HEK293T (cell line): ENCODE measurements at regions not wholly inside any gene's neighbourhood (a gene's known extent, or its start where the extent isn't known, plus 50 kb on each side); places are given as distances from the start of the nearest gene placed in this dataset.

ENCODE experiments used
- CTCF ChIA-PET: fragments of 350-600 bp; formaldehyde crosslinking; extraction: SDS; loops from one replicate; lab custom pipeline; 2021; ENCODE audit warnings: antibody characterized with exemption, inconsistent platforms; lab: Yijun Ruan, JAX
- POLR2A ChIA-PET: fragments of 350-600 bp; formaldehyde crosslinking; extraction: SDS; loops from one replicate; lab custom pipeline; 2020; ENCODE audit warnings: antibody characterized with exemption, inconsistent platforms; lab: Yijun Ruan, JAX
- DNase-seq: peaks from one replicate; pipeline ENCODE4 v3.0.0; 2012; ENCODE audit warnings: mixed read lengths; ENCODE audit errors: extremely low spot score
- ARNT ChIP-seq: fragments of 450-650 bp; IDR thresholded peaks from 2 replicates; pipeline ENCODE4 v1.6.1; 2017; ENCODE audit warnings: mild to moderate bottlenecking
- BHLHE40 ChIP-seq: fragments of 450-650 bp; IDR thresholded peaks from 2 replicates; pipeline ENCODE4 v1.6.1; 2016; ENCODE audit warnings: mild to moderate bottlenecking, moderate library complexity, borderline replicate concordance
- CTBP1 ChIP-seq: fragments of 450-650 bp; IDR thresholded peaks from 2 replicates; pipeline ENCODE4 v1.6.1; 2016; ENCODE audit warnings: borderline replicate concordance
- ELF4 ChIP-seq: fragments of 450-650 bp; IDR thresholded peaks from 2 replicates; pipeline ENCODE4 v1.6.1; 2017; ENCODE audit warnings: antibody characterized with exemption
- FOXA1 ChIP-seq: fragments of 450-650 bp; IDR thresholded peaks from 2 replicates; pipeline ENCODE4 v1.6.1; 2016; ENCODE audit warnings: mild to moderate bottlenecking
- FOXK2 ChIP-seq: fragments of 450-650 bp; IDR thresholded peaks from 2 replicates; pipeline ENCODE4 v1.6.1; 2016; ENCODE audit warnings: mild to moderate bottlenecking
- FOXM1 ChIP-seq: fragments of 450-650 bp; IDR thresholded peaks from 2 replicates; pipeline ENCODE4 v1.6.1; 2017; ENCODE audit warnings: mild to moderate bottlenecking, borderline replicate concordance
- HDGF ChIP-seq: fragments of 450-650 bp; IDR thresholded peaks from 2 replicates; pipeline ENCODE4 v1.6.1; 2017; ENCODE audit warnings: antibody characterized with exemption, borderline replicate concordance
- L3MBTL2 ChIP-seq: fragments of 450-650 bp; conservative IDR thresholded peaks from 2 replicates; pipeline ENCODE4 v1.6.1; 2016; ENCODE audit warnings: mild to moderate bottlenecking
- LEF1 ChIP-seq: fragments of 450-650 bp; IDR thresholded peaks from 2 replicates; pipeline ENCODE4 v1.6.1; 2017; ENCODE audit warnings: mild to moderate bottlenecking, borderline replicate concordance
- NFRKB ChIP-seq: fragments of 450-650 bp; IDR thresholded peaks from 2 replicates; pipeline ENCODE4 v1.6.1; 2016; ENCODE audit warnings: mild to moderate bottlenecking, moderate library complexity
- PKNOX1 ChIP-seq: fragments of 450-650 bp; IDR thresholded peaks from 2 replicates; pipeline ENCODE4 v1.6.1; 2016
- SP1 ChIP-seq: fragments of 450-650 bp; IDR thresholded peaks from 2 replicates; pipeline ENCODE4 v1.6.1; 2017
- SUZ12 ChIP-seq: fragments of 450-650 bp; IDR thresholded peaks from 2 replicates; pipeline ENCODE4 v1.6.1; 2016; ENCODE audit warnings: mild to moderate bottlenecking
- TARDBP ChIP-seq: fragments of 450-650 bp; IDR thresholded peaks from 2 replicates; pipeline ENCODE4 v1.6.1; 2016
- ZNF384 ChIP-seq: fragments of 450-650 bp; IDR thresholded peaks from 2 replicates; pipeline ENCODE4 v1.6.1; 2016

DNA sequence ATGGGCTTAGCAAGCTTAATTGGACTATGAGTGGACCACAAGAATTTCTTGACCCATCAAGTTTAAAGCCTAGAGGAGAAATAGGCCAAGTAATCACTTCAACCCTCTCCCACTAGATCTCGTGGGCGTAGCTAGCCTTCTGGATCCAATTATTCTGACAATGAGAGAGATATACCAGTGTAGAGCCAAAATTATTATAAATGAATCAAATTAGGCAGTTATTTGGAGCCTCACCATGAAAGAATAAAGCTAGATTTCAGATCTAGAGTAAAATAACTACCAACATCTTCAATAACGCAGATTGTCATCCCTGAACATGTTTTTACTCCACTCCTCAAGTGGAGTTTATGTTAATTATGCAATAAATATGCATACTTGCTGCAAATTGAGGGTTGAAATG is 143.9 kb upstream of the CDH20 start:
- CTCF ChIA-PET: no interaction called here
- no peak for DNase-seq
- POLR2A ChIA-PET: no interaction called here
- TF ChIP-seq LEF1 (no peak), L3MBTL2 (no peak), TARDBP (no peak), ZNF384 (no peak), BHLHE40 (no peak), SUZ12 (no peak), FOXA1 (no peak), ARNT (no peak), SP1 (no peak), PKNOX1 (no peak), FOXK2 (no peak), FOXM1 (no peak), HDGF (no peak), ELF4 (no peak)

DNA sequence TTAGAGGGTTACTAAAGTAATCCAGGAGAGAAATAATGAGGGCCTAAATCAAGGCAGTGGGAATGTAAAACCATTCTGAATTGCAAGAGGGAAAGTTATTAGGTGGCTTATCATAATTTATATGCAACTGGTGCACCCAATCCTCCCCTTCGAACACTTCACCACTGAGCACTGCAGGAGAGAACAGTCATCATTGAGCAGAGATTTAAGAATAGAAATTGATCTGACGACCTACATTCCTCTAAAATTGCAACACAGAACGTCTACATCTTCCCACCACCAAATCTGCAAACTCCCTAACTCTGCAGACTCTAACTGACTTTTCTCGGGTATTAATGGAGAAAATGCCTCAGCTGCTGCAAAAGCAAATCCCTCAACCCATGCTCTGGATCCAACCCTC is 138.5 kb upstream of the CDH20 start:
- POLR2A ChIA-PET: no interaction called here
- TF ChIP-seq FOXK2 (no peak), L3MBTL2 (no peak), HDGF (no peak), FOXM1 (no peak), SUZ12 (no peak), TARDBP (no peak), ELF4 (no peak), ZNF384 (no peak)
- CTCF ChIA-PET: no interaction called here
- DNase-seq: no peak

- CTCF ChIA-PET: no interaction called here
- TF ChIP-seq L3MBTL2: no peak
- no peak for TF ChIP-seq BHLHE40
- no peak for TF ChIP-seq HDGF
- no peak for TF ChIP-seq SP1
- TF ChIP-seq ARNT: no peak
- TF ChIP-seq NFRKB: no peak
- no peak for TF ChIP-seq ELF4
- DNase-seq: no peak
- POLR2A ChIA-PET: no interaction called here
Measured at GRCh38 chr18:61196750-61197149, 136.5 kb upstream of the CDH20 start.

- no peak for DNase-seq
- no peak for TF ChIP-seq SP1
- TF ChIP-seq L3MBTL2: no peak
- no peak for TF ChIP-seq ZNF384
- no peak for TF ChIP-seq TARDBP
- no peak for TF ChIP-seq LEF1
- no peak for TF ChIP-seq FOXM1
- no peak for TF ChIP-seq HDGF
- TF ChIP-seq CTBP1: no peak
- ChIA-PET POLR2A (no interaction called here), CTCF (no interaction called here)
Measured at GRCh38 chr18:61198486-61198885, 134.7 kb upstream of the CDH20 start.

DNA sequence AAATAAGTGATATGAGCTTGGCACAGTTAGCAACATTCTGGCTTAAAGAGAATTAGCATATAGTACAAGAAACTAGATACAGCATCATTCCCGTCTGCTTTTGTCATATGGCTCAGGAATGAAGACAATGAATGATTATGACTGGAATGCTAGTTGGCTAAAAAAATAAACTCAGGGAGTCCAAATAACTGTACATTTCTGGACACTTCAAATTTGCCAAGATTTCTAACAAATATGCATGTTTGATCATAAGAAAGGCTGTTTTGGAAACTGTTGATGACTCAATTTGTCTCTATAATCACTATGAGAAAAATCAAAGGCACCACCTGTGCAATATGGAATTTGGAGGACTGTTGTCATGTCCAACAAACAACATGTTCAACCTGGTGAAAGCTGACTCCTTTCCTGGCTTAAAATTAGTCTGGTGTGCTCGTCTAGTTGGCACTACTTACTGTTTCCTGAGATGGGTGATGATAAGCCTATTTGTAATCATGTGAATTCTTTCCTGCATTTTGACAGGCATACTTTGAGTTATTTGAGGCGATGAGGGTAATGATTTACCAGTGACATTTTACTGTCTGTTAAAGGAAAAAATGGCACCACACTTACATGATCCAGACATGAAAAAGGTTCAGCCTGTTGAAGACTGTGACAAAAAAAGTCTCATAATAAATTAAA is 133.9 kb upstream of the CDH20 start:
- no peak for TF ChIP-seq FOXA1
- no peak for DNase-seq
- POLR2A ChIA-PET: no interaction called here
- CTCF ChIA-PET: no interaction called here

DNA sequence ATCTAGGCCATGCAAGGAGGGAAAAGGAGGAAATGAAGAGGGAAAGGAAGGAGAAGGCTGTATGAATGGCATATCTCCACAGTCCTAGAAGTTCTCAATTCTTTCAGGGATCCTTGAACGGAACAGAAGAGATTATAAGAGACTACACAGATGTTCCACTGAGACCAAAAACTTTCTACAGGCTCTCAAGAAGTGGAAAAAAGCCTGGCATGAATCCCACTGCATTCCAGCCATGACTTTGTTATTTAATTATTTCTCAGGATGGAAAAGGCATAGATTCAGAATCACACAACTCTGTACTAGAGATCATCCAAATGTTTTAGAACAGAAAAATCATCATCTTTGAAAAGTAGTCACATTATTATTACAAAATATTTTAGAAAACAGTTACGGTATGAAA is 131.7 kb upstream of the CDH20 start:
- POLR2A ChIA-PET: no interaction called here
- CTCF ChIA-PET: no interaction called here
- DNase-seq: no peak
- TF ChIP-seq BHLHE40: no peak
- TF ChIP-seq FOXM1: no peak
- TF ChIP-seq PKNOX1: no peak

DNA sequence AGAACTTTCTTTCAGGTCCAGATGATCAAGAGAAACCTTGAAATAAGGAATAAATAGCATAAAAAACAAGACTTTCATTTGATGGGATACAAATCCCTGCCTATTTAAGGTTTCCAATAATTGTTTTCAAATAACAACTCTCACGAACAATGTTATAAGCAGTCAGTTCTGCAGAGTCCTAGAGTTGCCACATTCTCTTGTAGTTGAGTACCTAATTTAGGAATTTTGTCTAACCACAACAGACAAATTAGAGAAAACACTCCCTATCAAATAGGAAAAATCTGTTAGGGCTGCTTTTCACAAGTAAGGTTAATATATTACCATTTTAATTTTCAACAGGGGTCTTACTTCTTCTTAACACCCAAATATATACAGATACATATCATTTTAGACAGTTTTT is 130.1 kb upstream of the CDH20 start:
- CTCF ChIA-PET: no interaction called here
- no peak for DNase-seq
- TF ChIP-seq ARNT (no peak), FOXA1 (no peak), BHLHE40 (no peak), NFRKB (no peak), FOXK2 (no peak), CTBP1 (no peak), PKNOX1 (no peak), HDGF (no peak), FOXM1 (no peak), LEF1 (no peak), L3MBTL2 (no peak), SUZ12 (no peak), ZNF384 (no peak), SP1 (no peak), TARDBP (no peak), ELF4 (no peak)
- POLR2A ChIA-PET: no interaction called here
